Fibroblast of skin of back (primary cell): ENCODE measurements at regions not wholly inside any gene's neighbourhood (a gene's known extent, or its start where the extent isn't known, plus 50 kb on each side); places are given as distances from the start of the nearest gene placed in this dataset.
"Not testable (repeated sequence)": the region's sequence is repeated elsewhere in the genome, so short reads cannot be mapped to it uniquely, and the experiment has no call there.

ENCODE experiments used
- DNase-seq: peaks from one replicate; pipeline ENCODE4 v3.0.0-alpha.2; 2013

DNA sequence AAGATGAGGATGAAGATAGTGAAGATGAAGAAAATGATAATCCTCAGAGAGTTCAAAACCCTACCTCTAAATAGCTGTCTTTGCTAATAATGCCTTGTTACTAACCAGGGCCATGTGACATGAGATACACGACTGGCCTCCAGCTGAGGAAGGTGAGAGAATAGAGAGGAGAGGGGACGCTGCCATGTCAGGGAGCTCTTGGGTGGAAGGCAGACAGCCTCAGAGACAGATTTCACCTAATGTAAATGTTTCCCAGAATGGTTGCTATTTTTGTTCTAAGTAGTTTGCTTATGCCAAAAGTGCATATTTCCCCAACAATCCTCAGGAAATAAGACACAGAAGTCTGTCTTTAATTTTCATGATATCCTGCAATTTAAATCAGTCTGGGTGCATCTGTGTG lies 138.4 kb downstream of the ELOVL4 start:
- no peak for DNase-seq

DNA sequence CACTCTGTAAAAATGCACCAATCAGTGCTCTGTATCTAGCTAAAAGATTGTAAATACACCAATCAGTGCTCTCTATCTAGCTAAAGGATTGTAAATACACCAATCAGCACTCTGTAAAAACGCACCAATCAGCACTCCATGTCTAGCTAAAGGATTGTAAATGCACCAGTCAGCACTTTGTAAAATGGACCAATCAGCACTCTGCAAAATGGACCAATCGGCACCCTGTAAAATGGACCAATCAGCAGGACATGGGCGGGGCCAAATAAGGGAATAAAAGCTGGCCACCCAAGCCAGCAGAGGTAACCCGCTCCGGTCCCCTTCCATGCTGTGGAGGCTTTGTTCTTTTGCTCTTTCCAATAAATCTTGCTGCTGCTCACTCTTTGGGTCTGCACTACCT lies 140.7 kb downstream of the ELOVL4 start:
- DNase-seq = not testable (repeated sequence)

DNA sequence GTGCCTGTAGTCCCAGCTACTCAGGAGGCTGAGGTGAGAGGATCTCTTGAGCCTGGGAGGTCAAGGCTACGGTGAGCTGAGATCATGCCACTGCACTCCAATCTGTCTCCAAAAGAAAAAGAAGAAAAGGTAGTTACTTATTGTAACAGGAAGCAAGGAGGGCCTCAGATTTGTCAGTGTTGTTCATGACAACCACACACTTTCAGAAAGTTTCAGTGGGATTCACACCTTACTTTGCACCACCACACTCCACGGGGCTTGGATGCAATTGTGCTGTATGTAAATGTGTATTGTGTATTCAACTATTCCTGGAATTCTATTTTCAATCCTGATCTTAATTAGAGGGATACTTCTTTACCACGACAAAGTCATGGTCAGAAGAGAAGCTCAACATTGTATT lies 142.6 kb downstream of the ELOVL4 start:
- no peak for DNase-seq

DNA sequence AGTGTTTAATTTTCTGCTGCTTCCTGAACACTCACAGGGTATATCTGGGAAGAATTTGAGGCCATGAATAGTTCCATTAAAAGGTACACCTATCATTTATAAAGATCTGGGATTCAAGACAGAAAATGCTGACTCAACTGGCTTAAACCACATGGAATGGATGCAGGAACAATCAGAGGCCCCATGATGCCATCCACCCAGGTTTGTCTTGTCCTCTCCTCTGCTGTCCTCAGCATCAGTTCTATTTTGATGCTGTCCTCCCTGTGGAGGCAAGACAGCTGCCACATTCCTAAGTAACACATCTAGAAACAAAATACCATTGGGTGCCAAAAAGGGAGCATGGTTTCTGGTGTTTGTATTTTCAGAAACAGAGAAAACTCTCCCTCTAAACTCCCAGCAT lies 143.4 kb downstream of the ELOVL4 start:
- no peak for DNase-seq

DNA sequence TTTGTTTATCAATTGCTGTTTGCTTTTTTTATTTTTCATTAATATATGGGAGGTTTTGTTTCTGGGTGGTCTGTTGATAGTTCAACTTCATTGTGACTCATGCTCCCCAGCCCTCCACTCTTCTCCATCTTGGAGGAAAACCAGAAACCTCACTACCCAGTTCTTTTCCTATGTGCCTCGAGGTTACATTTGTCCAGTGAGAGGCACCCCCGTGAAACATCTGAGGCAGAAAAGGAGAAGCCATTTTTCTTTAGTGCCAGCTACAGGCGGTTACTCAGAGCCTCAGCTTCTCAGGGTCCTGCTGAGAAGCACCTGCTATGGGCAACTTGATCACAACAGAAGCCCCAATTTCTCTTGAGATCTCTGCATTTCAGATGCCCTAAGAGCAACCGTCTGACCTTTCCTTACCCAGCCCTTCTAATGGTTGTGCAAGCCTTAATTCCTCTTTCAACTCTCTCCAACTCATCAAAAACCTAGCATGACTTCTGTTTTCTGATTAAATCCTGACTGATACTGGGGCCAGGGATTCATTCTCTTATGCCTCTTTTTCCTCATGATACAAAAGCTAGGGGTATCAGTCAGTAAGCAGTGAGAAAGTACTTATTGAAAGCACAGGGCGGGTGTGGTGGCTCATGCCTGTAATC lies 144.6 kb downstream of the ELOVL4 start:
- DNase-seq = no peak

DNA sequence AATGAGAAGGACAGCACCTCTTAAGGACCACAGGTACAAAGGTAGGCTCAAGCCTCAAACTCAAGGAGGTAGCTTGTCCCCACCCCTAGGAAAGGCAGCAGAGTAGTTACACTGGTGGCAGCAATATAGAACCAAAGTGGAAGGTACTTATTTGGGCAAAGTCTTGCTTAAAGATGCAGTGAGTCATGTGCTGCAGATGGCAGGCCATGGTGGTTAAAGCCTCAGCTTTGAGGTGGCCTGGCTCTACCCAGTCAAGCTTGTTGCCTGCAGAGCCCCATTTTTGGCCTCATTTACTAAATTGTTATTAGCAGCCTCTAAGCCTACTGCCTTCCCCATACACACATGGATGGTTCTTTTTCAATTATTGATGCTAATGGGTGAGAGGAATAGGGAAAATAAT lies 146.0 kb downstream of the ELOVL4 start:
- DNase-seq = no peak

DNA sequence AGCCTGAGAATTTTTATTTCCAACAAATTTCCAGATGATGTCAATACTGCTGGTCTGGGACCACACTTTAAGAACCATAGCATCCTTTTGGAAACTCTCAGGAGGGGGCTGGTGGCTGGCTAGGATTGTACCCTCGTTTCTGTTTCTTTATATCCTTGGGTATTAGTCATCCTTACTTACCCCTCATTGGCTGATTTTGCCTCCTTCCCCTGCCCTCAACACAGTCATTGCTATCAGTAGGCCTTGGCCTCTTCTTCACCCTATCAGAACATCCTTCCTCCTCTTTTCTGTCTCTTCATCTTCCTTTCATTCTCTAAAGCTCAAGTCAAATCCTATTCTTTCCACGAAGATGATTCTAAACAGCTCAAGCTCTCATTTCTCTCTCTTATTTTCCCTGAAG lies 148.5 kb downstream of the ELOVL4 start:
- no peak for DNase-seq

DNA sequence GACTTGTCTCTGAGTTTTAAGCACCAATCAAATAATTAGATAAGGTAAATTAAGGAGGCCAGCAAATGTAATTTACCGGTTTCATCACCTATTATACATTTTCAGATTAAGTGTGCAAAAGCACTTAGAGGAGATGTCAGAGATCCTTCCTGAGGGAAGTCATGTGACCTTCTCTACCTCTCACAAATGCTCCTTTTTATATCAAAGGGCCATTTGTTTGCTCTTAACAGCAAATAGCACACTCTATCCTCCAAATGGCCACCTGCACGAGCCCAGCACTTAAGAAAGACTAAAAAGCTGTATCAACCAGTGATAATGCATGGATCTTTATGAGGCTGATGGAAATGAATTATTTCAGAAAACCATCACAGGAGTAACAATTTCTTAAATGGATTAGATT lies 149.4 kb downstream of the ELOVL4 start:
- no peak for DNase-seq

DNA sequence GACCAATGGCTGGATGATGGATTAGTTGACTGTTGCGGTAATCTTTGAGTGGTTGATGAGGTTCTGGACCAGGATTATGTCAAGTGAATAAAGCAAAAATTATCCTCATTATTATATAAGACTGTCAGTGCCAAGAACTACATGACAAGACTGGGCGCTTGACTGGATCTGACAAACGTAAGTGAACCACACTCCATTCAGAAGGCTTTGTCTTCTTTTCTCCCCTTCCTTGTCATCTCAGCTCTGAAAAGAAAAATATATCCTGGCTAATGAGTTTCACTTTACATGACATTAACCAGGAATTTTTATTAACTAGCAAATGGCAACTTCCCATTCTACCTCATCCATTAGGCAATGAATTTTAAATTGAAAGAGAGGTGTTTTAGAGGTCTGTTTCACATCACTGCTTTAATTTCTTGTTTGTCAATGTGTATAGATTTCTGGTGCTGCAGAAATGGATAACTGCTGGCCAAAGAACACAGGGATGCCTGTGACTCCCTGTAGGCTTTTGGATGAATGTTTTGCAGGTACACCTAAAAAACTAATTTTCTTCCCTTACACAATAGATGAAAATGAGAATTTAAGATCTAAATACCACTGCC lies 150.1 kb downstream of the ELOVL4 start:
- no peak for DNase-seq

DNA sequence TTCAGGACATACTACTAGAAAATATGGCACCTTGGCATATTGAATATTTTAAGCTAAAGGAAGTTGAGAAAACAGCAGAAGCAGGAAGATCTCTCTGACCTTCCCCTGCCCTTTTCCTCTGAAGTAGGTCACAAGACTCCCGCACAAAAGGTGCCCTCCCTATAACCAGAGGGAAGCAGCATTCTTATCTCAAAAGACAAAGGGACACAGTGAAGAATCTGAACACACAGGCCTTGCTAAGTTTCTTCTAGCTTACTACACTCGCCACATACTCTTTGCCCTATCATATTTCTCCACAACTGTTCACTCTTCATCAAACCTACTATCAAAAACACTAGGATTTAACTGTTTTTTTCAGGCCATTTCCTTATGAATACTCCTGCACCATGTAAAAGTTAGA lies 151.2 kb downstream of the ELOVL4 start:
- no peak for DNase-seq

DNA sequence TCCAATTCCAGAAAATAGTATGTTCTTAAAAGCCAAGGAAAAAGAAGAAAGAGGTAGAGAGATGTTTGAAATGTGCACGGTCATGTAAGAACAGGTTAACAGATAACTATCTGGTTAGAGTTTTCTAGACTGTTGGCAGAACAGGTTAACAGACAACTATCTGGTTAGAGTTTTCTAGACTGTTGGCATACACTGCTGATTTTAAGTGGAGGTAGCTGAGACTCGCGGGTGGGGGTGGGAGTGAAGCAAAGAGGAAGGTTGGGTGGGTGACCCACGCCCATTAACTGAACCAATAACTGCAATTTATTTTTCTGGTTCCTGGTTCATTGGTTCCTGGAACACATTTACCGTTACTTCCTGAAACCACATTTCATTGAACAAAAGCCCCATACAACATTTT lies 157.5 kb downstream of the ELOVL4 start:
- no peak for DNase-seq

DNA sequence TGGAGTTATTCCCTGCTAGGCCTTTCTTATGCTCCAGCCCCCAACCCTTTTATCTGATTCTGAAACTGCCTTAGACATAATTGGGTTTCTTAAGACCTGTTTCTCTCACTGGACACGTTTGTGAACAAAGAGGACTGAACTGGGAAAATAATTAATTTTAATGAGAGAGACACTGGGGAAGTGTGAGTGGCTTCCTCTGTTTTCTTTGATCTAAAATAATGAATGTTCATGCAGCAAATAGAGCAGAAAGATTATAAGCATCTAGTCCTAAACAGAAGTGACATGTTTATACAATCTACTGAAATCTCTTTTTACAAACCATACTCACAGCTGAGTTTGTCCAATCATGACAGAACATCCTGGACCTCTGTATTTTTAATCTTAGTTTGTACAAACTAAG lies 157.6 kb downstream of the SH3BGRL2 start:
- no peak for DNase-seq

DNA sequence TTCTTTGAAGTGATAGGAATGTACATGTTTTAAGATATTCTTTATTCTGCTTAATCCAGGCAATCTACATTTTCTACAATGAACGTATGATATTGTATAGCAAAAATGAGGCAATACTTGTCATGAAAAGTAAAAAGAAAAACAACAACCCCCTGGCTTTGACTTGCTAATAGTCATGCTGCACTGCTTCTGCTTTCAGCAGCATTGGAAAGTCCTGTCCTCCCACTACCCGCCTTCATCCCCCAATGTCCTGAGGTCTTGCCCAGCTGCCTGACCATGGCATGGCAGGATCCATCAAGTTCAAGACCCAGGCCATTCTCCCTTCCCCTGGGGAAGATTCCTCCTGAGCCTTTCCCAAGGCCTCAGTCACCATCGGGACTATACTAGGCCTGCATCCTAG lies 156.5 kb downstream of the SH3BGRL2 start:
- DNase-seq = no peak

DNA sequence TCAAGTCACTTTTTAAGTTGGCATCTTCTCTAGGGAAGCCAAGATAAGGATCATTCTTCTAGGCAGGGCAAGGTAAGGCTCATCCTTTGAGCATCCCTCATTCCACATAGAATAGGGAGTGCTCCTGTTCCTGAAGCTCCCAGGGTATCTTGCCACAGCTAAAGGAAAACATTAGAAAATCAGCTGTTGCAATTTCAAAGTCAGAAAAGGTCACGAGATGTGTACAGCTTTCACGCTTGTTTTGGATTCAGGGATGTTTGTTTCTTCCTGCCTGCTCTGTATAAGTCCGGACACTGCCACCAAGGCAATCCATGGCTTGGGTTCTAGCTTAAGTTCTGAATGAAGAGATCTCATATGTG lies 153.2 kb downstream of the SH3BGRL2 start:
- no peak for DNase-seq

DNA sequence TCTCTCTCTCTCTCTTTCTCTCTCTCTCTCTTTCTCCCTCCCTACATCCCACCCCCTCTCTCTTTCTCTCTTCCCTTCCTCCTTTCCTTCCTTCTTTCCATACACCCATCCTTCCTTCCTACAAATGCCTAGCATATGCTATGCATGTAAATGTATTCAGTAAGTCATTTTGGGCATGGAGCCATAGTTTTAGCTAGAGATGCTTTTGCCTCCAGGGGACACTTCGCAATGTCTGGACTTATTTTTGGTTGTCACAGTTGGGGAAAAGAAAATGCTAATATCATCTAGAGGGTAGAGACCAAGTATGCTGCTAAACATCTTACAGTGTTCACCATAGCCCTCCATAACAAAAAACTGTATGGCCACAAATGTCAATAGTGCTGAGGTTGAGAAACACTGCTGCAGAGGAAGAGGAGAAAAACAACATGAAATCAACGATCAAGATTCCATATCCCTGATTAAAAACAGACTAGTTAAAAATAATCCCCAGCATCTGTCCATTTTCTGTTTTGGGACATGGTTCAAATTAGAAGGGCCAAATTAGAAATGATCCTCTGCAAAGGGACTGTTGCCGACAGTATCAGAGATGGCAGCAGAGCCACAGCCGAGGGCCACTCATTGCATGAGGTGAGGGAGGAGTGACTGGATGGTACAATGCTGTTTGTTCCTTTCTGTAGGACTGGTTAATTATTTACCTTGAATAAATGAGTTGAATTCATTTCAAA lies 152.7 kb downstream of the SH3BGRL2 start:
- no peak for DNase-seq

DNA sequence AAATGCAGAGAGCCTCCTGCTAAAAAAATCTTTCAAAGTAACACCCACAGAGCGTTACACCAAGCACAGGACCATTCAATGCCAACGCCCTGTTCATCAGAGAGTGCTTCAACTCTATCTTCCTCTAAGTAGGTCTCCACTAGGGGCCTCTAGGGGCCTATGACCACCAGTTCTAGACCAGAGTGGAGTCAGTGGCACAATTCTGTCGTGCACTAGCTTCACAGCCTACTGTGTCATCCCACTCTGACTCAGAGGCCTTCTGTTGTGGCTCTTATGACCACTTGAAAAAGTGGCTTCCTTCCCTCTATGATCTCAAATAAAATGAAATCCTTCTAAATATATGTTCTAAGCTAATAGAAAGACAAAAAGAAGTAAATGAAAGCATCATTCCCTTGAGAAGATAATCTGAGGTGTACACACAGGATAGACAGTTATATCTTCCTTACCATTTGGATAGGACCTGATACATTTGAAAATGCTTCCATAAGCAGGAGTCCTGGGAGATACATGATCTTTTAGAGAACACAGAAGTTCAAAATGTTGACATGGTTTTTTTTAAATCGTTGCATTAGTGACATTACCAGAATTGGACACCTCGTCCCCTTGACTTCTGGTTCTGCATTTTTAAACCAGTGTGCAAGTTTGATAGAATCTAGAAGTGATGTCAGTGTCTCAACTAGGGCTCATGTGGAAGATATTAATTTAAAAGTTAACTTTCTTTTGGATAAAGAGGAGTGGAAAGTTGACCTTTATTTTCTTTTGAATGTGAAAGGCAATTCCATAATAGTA lies 151.9 kb downstream of the SH3BGRL2 start:
- DNase-seq = no peak

DNA sequence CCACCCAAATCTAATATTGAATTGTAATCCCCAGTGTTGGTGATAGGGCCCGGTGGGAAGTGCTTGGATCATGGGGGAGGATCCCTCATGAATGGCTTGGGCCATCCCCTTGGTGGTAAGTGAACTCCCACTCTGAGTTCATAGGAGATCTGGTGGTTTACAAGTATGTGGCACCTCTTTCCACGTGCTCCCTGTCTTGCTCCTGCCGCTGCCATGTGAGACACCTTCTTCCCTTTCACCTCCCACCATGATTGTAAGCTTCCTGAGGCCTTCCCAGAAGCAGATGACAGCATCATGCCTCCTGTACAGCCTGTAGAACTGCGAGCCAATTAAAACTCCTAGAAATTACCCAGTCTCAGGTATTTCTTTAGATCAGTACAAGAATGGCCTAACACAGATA lies 150.8 kb downstream of the SH3BGRL2 start:
- no peak for DNase-seq

DNA sequence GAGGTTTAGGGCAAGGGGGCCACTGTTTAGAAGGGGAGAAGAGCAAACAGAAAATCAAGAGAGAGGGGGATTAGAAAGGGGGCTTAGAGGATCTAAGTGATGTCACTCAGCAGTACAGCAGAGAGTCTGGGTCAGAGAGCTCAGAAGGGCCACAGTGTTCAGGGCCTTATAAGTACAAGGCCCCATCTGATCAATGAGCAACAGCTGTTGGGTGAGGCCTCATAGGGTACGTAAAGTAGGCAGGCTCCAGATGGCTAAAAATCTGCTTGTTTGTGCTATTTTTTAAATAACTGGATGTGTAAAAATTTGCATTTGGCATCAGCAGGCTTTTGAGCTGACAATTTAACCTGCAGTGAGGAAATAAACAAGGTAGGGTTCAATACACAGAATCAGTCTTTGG lies 149.8 kb downstream of the SH3BGRL2 start:
- no peak for DNase-seq

DNA sequence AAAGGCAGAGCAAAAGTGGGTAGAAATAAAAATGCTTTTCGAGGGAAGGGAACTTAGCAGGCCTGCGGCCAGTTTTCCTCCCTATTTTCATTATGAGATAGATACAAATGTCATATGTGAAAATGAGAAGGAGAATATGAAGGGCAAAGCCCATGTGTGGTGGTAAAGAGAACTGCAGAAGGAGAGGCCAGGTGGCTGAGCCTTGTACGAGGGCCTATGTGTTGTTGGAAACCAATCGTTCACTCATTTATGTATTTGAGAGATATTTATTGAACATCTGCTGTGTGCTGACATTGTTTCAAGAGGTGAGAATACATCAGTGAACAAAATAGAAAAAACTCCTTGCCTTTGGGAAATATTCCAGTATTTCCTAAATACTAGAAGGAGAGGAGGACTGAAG lies 147.7 kb downstream of the SH3BGRL2 start:
- no peak for DNase-seq

DNA sequence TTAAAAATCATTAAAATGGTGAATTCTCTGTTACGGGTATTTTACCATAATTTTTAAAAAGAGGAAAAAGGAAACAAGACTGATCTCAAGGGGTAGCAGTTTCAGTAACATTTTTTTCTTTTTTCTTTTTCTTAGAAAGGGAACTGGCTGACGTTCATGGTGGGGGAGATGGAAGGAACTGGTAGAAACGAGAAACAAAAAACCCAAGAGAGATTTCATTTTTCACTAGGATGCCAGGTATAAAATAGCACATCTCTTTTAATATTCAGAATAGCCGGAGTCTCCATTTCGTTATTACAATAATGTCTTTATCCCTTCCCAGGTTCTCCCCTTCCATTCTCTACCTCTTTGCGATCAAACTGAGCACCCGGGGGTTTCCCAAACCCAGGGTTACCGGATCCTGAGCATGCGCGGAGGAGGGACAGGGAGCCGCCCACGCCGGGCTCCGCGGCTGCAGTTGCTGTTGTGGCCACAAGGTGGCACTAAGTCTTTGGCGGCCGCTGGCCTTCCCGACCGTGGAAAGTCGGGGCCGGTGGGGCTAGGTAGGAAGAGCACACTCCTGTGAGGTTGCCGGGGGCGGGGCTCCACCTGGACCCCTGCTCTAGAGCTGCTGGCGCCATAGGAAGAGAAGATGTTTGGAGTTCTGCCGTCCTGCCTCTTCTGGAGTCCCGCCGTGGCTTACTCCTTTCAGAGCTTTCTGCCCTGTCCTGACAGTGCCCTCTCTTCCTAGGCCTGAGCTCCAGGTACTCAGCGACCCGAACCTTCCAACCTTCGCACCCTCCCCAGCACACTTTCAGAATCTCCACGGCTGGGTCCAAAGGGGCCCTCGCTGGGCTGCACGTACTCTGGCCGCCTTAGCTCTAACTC lies 146.8 kb downstream of the SH3BGRL2 start:
- DNase-seq = peak; percentile 64

DNA sequence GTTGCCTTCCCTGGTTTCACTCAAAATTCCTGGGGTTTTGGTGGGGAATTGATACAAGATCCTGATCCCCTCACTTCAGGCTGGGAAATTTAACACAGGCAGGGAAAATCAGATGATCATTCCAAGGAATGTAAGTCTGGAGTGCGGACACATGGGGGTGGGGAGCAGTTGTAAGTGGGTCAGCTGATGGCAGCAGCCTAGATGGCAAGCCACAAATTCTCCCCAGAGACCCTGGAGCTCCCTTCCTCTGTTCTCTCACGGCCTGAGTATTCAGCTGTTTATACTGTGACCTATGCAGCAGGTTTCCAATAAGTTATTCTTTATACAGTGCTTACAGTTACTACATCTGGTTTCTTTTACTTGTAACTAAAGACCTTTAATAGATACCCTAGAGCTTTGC lies 144.9 kb downstream of the SH3BGRL2 start:
- DNase-seq = peak; percentile 53

DNA sequence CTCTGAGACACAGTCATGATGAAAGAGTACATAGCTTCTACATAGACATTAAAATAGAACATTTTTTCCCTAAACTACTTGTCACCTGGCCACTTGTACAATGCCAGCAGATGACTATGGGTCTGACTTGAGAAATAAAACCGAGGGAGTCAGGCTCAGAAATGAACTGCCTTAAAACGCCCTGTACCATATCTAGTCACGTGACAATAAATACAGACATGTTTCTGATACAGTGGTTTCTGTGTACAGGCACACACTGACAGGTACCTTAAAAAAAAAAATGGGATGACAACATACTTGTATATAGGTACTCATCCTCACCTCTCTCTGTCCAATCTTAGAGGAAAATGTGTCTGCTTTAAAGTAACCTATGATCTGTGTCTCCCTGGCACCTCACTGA lies 144.1 kb downstream of the SH3BGRL2 start:
- no peak for DNase-seq

DNA sequence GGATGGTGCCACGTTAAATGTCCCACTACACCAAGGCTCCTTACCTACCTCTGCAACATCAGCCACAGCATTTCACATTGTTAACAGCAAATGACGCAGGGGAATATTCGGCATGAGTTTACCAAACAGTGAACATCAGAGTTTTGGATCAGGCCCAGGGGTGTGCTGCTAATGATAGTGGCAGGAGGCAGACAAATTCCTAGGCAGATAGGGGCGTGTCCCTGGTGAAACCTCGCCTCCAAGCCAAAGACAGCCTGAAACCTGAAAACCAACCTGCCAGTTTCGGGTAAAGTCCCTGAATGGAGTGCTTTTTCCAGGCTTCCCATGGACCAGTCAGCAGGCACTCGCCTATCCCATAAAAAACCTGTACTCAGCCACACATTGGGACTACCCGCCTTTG lies 133.6 kb downstream of the SH3BGRL2 start:
- DNase-seq = no peak
